ENCODE measurements at regions not wholly inside any gene's neighbourhood (a gene's known extent, or its start where the extent isn't known, plus 50 kb on each side); places are given as distances from the start of the nearest gene placed in this dataset.

DNA sequence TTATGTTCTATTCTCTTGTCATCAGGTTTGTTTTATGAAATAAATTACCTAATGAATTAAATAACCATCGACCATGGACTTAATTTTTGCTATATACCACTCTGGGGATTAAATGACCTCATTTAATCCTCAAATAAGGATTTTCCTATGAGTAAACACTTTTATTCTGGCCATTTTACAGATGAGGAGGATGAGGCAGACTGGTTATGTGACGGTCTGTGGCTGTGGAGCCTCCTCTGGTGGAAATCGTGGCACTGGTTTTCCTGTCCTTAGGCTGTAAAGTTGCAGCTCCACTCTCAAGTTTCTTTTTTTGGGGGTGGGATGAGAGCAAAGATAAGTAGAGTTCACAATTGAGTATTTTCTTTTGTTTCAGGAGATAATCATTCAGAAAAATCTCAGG, 105.2 kb downstream of the XCL2 start:
- H3K79me2 ChIP-seq (ENCODE audit: control insufficient read depth, insufficient read depth, low read length) = no peaks in the 10 kb centered on the region
- intact Hi-C loops (cut with micrococcal nuclease; ENCODE audit: unreplicated experiment) = loop anchor here (1.0 to 10.0 kb wide), 4 partner anchors 96 to 909 kb away; no protein-coding TSS in a partner anchor
- ChIA-PET SMC1A (ENCODE audit: uncharacterized antibody, unreplicated experiment) (interaction anchor here (0.8 to 16.8 kb wide), 50 partner anchors 11 to 1107 kb away, joined by 3 to 314 read pairs (median 5); partner anchors contain the start of genes SLC19A2 and XCL1), POLR2A (interaction anchor here (1.5 to 1.6 kb wide), 2 partner anchors 96 to 98 kb away, joined by 3 to 7 read pairs; no protein-coding TSS in a partner anchor), CTCF (interaction anchor here (0.7 to 14.9 kb wide), 42 partner anchors 9 to 910 kb away, joined by 3 to 283 read pairs (median 5); no protein-coding TSS in a partner anchor), RAD21 (ENCODE audit: unreplicated experiment) (interaction anchor here (0.8 to 12.3 kb wide), 42 partner anchors 9 to 911 kb away, joined by 3 to 193 read pairs (median 5); no protein-coding TSS in a partner anchor)
- TF ChIP-seq CHD4 (IDR thresholded peaks at IDR 0.05) (no peak), MTA3 (IDR thresholded peaks at IDR 0.05; ENCODE audit: borderline replicate concordance, low read length) (no peak), ASH2L (IDR thresholded peaks at IDR 0.05; ENCODE audit: borderline replicate concordance, low read depth) (no peak), TAF1 (IDR thresholded peaks at IDR 0.05; ENCODE audit: borderline replicate concordance, low read depth, low read length) (no peak), BACH1 (IDR thresholded peaks at IDR 0.05; ENCODE audit: borderline replicate concordance) (no peak), NKRF (conservative IDR thresholded peaks at IDR 0.05) (no peak), HCFC1 (IDR thresholded peaks at IDR 0.05; ENCODE audit: low read length) (no peak), SIX5 (IDR thresholded peaks at IDR 0.05; ENCODE audit: low read depth, low read length, severe bottlenecking) (no peak)
- no peak for ATAC-seq
- no peak overlapping the region for H3K4me3 ChIP-seq
- no peak overlapping the region for H3K27ac ChIP-seq (ENCODE audit: control insufficient read depth, insufficient read depth)
- H3K4me1 ChIP-seq (ENCODE audit: control insufficient read depth, insufficient read depth, low read length) = no peaks in the 10 kb centered on the region
- H3K9ac ChIP-seq (ENCODE audit: control insufficient read depth, insufficient read depth, low read length) = no peak overlapping the region
- no peak overlapping the region for H2AFZ ChIP-seq (ENCODE audit: control insufficient read depth, low read depth, low read length)
- H3K27me3 ChIP-seq (replicated peaks in 1 of 2; ENCODE audit: control insufficient read depth in 2 of 2, insufficient read depth in 2 of 2, low read length in 1 of 2) = no peaks in the 10 kb centered on the region; a peak in 2 of 4 replicates
- H3K9me3 ChIP-seq (replicated peaks; ENCODE audit: control insufficient read depth, insufficient read depth, low read length) = no peaks in the 10 kb centered on the region
- no peaks in the 10 kb centered on the region for H4K20me1 ChIP-seq (ENCODE audit: control insufficient read depth, insufficient read depth)
- in situ Hi-C loops (cut with MboI) = loop anchor here (10.0 kb wide), 1 partner anchor 906 kb away; no protein-coding TSS in a partner anchor
- no peaks in the 10 kb centered on the region for H3K36me3 ChIP-seq (ENCODE audit: control insufficient read depth in 2 of 2, insufficient read depth in 2 of 2, low read length in 1 of 2)
- 2% methylated on average over 3 of the region's 3 CpGs for whole genome bisulfite sequencing (ENCODE audit: insufficient coverage, insufficient replicate concordance, low lambda C conversion rate, missing lambda C conversion rate)
- BruUV-seq (replicated peaks) = no TSS peak
- no peak for FAIRE-seq
- H3K4me2 ChIP-seq (ENCODE audit: control insufficient read depth, insufficient read depth) = no peak overlapping the region
- no peak for DNase-seq (ENCODE audit: low read depth, low spot score)

Data from GM12878 (cell line).